ENCODE measurements at regions not wholly inside any gene's neighbourhood (a gene's known extent, or its start where the extent isn't known, plus 50 kb on each side); places are given as distances from the start of the nearest gene placed in this dataset.

DNA sequence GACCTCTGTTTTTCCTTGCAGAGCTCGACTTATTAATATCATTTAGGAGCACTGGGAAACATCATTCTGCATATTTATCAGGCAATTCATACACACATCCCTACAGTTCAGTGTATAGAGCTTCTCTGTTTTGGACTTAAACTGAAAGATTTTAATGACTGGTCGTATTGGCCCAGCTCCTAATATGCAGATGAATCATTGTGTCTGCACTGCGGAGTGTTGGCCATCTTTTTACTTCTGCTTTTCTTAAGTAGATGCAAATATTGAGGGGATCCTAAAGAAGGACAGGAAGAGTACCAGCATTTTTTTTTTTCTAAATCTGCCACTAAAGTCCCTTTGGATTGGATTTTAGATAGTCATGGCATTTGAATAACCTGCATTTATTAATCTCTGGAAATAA is 154.8 kb downstream of the BACH1 start:
- TF ChIP-seq, protein P1, sequence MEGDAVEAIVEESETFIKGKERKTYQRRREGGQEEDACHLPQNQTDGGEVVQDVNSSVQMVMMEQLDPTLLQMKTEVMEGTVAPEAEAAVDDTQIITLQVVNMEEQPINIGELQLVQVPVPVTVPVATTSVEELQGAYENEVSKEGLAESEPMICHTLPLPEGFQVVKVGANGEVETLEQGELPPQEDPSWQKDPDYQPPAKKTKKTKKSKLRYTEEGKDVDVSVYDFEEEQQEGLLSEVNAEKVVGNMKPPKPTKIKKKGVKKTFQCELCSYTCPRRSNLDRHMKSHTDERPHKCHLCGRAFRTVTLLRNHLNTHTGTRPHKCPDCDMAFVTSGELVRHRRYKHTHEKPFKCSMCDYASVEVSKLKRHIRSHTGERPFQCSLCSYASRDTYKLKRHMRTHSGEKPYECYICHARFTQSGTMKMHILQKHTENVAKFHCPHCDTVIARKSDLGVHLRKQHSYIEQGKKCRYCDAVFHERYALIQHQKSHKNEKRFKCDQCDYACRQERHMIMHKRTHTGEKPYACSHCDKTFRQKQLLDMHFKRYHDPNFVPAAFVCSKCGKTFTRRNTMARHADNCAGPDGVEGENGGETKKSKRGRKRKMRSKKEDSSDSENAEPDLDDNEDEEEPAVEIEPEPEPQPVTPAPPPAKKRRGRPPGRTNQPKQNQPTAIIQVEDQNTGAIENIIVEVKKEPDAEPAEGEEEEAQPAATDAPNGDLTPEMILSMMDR (optimal IDR thresholded peaks at IDR 0.05 in 1 of 3, IDR thresholded peaks at IDR 0.05 in 1 of 3, conservative IDR thresholded peaks at IDR 0.05 in 1 of 3; ENCODE audit: extremely low read depth in 1 of 3, insufficient read depth in 2 of 3, low read length in 3 of 3): no peak
- no peak for TF ChIP-seq EZH2 (IDR thresholded peaks at IDR 0.05; ENCODE audit: low read length)
